K562 (cell line): ENCODE measurements at regions not wholly inside any gene's neighbourhood (a gene's known extent, or its start where the extent isn't known, plus 50 kb on each side); places are given as distances from the start of the nearest gene placed in this dataset.
"Not testable (repeated sequence)": the region's sequence is repeated elsewhere in the genome, so short reads cannot be mapped to it uniquely, and the experiment has no call there.

Experiments used
- ATAC-seq: fragments of 200-7000 bp; cut with Tn5 transposase; 3 replicates; pipeline ENCODE4 v1.9.1; 2020; ENCODE audit warnings: moderate library complexity
- BruUV-seq: library from RNA; stranded (reverse); fragments of 400-500 nt; replicated peaks from 2 replicates; lab custom pipeline; 2021; lab: Mats Ljungman, UMichigan
- CTCF ChIA-PET: fragments of 300-600 bp; formaldehyde crosslinking; extraction: SDS; loops from one replicate; lab custom pipeline; 2021; ENCODE audit warnings: low intra/inter-chr PET ratio; lab: Yijun Ruan, JAX
- POLR2A ChIA-PET: fragments of 300-600, 350-650 bp; sonication (Branson Sonifier 250); formaldehyde crosslinking; extraction: SDS; loops from one replicate; lab custom pipeline; 2021; ENCODE audit warnings: antibody characterized with exemption, inconsistent platforms; lab: Yijun Ruan, JAX
- DNase-seq, 4 experiments: peaks; one replicate each; pipeline versions ENCODE4 v3.0.0 to v3.0.0-alpha.2; 2011 to 2018; ENCODE audit warnings: low spot score in 3 of 4, mixed read lengths in 3 of 4; ENCODE audit errors: extremely low read depth in 1 of 4
- FAIRE-seq: peaks from 2 replicates; lab custom pipeline; 2011; peaks lifted over from hg19 to GRCh38; lab: Jason Lieb, UNC
- H2AFZ ChIP-seq: 2 replicates; pipeline ENCODE4 v1.6.0; 2011; ENCODE audit warnings: low read depth, low read length, control low read depth, inconsistent platforms
- H3K27ac ChIP-seq: fragments of 200-600 bp; 3 replicates; pipeline ENCODE4 v1.8.0; 2011; ENCODE audit warnings: low read depth, mild to moderate bottlenecking, control low read depth, inconsistent platforms, low read length, moderate library complexity, mixed read lengths; ENCODE audit errors: extremely low read depth
- H3K27me3 ChIP-seq, 2 experiments: fragments of 300-600 bp in 1 of 2; 2 replicates in 1 of 2; 3 replicates in 1 of 2; pipeline versions ENCODE4 v1.6.0 to v1.8.0; 2011; ENCODE audit warnings: inconsistent platforms in 2 of 2, low read length in 2 of 2, mild to moderate bottlenecking in 1 of 2, mixed read lengths in 1 of 2, moderate library complexity in 1 of 2; ENCODE audit not compliant: control insufficient read depth in 2 of 2, insufficient read depth in 2 of 2
- H3K36me3 ChIP-seq: fragments of 300-600 bp; 3 replicates; pipeline ENCODE4 v1.8.0; 2011; ENCODE audit warnings: mild to moderate bottlenecking, low read length, inconsistent platforms; ENCODE audit not compliant: control insufficient read depth, insufficient read depth
- H3K4me1 ChIP-seq, 2 experiments: fragments of 200-600 bp in 1 of 2; replicated peaks in 1 of 2; 2 replicates in 1 of 2; 3 replicates in 1 of 2; pipeline versions ENCODE4 v1.5.1 to v1.8.0; 2011; ENCODE audit warnings: inconsistent platforms in 2 of 2, low read length in 2 of 2, mild to moderate bottlenecking in 1 of 2, mixed read lengths in 1 of 2, moderate library complexity in 1 of 2; ENCODE audit not compliant: control insufficient read depth in 2 of 2, insufficient read depth in 2 of 2
- H3K4me2 ChIP-seq: 2 replicates; pipeline ENCODE4 v1.6.1; 2011; ENCODE audit warnings: low read length, control low read depth, inconsistent platforms, mixed read lengths; ENCODE audit not compliant: insufficient read depth
- H3K4me3 ChIP-seq: fragments of 200-600 bp; sonication (generic), shearing (Covaris generic); 2 replicates; pipeline ENCODE4 v1.5.1; 2016; ENCODE audit warnings: control low read depth, inconsistent platforms
- H3K79me2 ChIP-seq: fragments of 200-600 bp; 3 replicates; pipeline ENCODE4 v1.8.0; 2011; ENCODE audit warnings: low read length, inconsistent platforms; ENCODE audit not compliant: control insufficient read depth, insufficient read depth
- H3K9ac ChIP-seq, 2 experiments: 2 replicates each; pipeline versions ENCODE4 v1.6.0 to v1.6.1; 2011; ENCODE audit warnings: low read depth in 2 of 2, low read length in 2 of 2, control low read depth in 1 of 2, inconsistent platforms in 1 of 2, mild to moderate bottlenecking in 1 of 2, mixed read lengths in 1 of 2; ENCODE audit not compliant: insufficient read depth in 1 of 2
- H3K9me1 ChIP-seq: one replicate; pipeline ENCODE4 v1.6.0; 2011; ENCODE audit warnings: inconsistent platforms, mild to moderate bottlenecking, low read length, moderate library complexity; ENCODE audit not compliant: control insufficient read depth, insufficient read depth
- H3K9me3 ChIP-seq: replicated peaks from 2 replicates; pipeline ENCODE4 v1.5.1; 2011; ENCODE audit warnings: low read depth, low read length, inconsistent platforms; ENCODE audit not compliant: control insufficient read depth, insufficient read depth
- H4K20me1 ChIP-seq: replicated peaks from 2 replicates; pipeline ENCODE4 v1.6.1; 2011; ENCODE audit warnings: low read length, inconsistent platforms, mixed read lengths; ENCODE audit not compliant: control insufficient read depth, insufficient read depth
- C11orf30 ChIP-seq: fragments of 450-650 bp; IDR thresholded peaks from 2 replicates; pipeline ENCODE4 v1.6.1; 2016; ENCODE audit warnings: low read depth, mild to moderate bottlenecking
- MAFG ChIP-seq: fragments of 450-650 bp; conservative IDR thresholded peaks from 2 replicates; pipeline ENCODE4 v1.6.1; 2016; ENCODE audit warnings: missing genetic modification characterization, missing compliant biosample characterization
- NFE2 ChIP-seq: IDR thresholded peaks from 2 replicates; pipeline ENCODE4 v1.6.1; 2014; ENCODE audit warnings: antibody characterized with exemption, low read depth
- OTX1 ChIP-seq: fragments of 450-650 bp; formaldehyde crosslinking; IDR thresholded peaks from 2 replicates; pipeline ENCODE4 v1.4.0; 2022; ENCODE audit warnings: mild to moderate bottlenecking
- RBFOX2 ChIP-seq: fragments of 200-400 bp; formaldehyde crosslinking; IDR thresholded peaks from 2 replicates; pipeline ENCODE4 v1.6.1; 2017; ENCODE audit warnings: low read depth, mild to moderate bottlenecking, low read length, moderate library complexity
- ZNF316 ChIP-seq: fragments of 450-650 bp; IDR thresholded peaks from 2 replicates; pipeline ENCODE4 v1.6.1; 2016
- WGBS: fragments of 100-300 bp; shearing (Covaris generic); methylation state at CpG from one replicate; pipeline ENCODE4 v1.1.6; 2016; ENCODE audit warnings: low coverage, mixed read lengths; ENCODE audit not compliant: insufficient coverage; ENCODE audit errors: missing lambda C conversion rate; 5-methylcytosine and 5-hydroxymethylcytosine counted together
- in situ Hi-C: fragments of 300-500 bp; cut with MboI; formaldehyde crosslinking; loops from 4 replicates; pipeline ENCODE4 v1.15.0; 2018; ENCODE audit warnings: inconsistent platforms, mixed read lengths
- intact Hi-C: fragments of 100-400 bp; cut with micrococcal nuclease; formaldehyde crosslinking; loops from 2 replicates; pipeline ENCODE4 v1.14.2; 2022
- TF ChIP-seq, protein P1 (sequence below): IDR thresholded peaks from 2 replicates; pipeline ENCODE4 v1.6.1; 2016; ENCODE audit warnings: missing genetic modification characterization, missing compliant biosample characterization
- TF ChIP-seq, protein P2 (sequence below): fragments of 450-650 bp; formaldehyde crosslinking; conservative IDR thresholded peaks from 2 replicates; pipeline ENCODE4 v1.4.0; 2022; ENCODE audit warnings: mild to moderate bottlenecking, missing genetic modification characterization
- TF ChIP-seq, protein P3 (sequence below): fragments of 450-650 bp; formaldehyde crosslinking; IDR thresholded peaks from 2 replicates; pipeline ENCODE4 v1.4.0; 2022; ENCODE audit warnings: missing genetic modification characterization

DNA sequence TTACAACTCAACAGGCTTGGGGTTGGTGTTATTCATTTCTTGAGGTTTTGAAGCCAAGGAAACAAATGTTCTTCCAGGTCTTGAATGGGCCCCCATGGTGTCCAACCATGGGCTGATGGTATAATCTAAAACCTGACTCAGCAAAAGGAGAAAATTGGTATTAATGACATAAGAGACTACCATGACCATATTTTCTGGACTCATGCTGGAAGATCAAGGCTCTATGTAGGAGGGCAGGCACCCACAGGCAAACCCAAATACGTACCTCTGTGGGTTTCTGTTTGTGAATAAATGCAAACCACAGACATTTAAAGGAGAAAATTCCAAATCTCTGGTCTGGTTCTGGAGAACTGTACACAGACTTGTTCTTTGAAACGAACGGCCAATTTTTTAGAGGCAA, 135.1 kb upstream of the VOPP1 start:
- intact Hi-C loops, H3K9me1 ChIP-seq, H3K9me3 ChIP-seq, H3K27me3 ChIP-seq, H3K79me2 ChIP-seq, H2AFZ ChIP-seq, H3K27ac ChIP-seq, POLR2A ChIA-PET, H3K9ac ChIP-seq, H4K20me1 ChIP-seq, BruUV-seq, H3K4me3 ChIP-seq, CTCF ChIA-PET, H3K4me1 ChIP-seq, in situ Hi-C loops, DNase-seq, H3K4me2 ChIP-seq, H3K36me3 ChIP-seq: not testable (repeated sequence)
- ATAC-seq: peak; percentile 36; the same call in 2 of the 3 replicates
- WGBS: 6% methylated on average over 1 of the region's 3 CpGs
- peak; percentile 79 for FAIRE-seq
- peak; percentile 65; the same call in 1 of the 2 replicates for TF ChIP-seq C11orf30
- peak; percentile 71; the same call in 1 of the 2 replicates for TF ChIP-seq ZNF316
- peak; percentile 32; the same call in 1 of the 2 replicates for TF ChIP-seq RBFOX2
- 0 out of 2 replicates have a peak, but pooled peaks have one; percentile 6 for TF ChIP-seq NFE2
- peak; percentile 71 for TF ChIP-seq MAFG (tag)

DNA sequence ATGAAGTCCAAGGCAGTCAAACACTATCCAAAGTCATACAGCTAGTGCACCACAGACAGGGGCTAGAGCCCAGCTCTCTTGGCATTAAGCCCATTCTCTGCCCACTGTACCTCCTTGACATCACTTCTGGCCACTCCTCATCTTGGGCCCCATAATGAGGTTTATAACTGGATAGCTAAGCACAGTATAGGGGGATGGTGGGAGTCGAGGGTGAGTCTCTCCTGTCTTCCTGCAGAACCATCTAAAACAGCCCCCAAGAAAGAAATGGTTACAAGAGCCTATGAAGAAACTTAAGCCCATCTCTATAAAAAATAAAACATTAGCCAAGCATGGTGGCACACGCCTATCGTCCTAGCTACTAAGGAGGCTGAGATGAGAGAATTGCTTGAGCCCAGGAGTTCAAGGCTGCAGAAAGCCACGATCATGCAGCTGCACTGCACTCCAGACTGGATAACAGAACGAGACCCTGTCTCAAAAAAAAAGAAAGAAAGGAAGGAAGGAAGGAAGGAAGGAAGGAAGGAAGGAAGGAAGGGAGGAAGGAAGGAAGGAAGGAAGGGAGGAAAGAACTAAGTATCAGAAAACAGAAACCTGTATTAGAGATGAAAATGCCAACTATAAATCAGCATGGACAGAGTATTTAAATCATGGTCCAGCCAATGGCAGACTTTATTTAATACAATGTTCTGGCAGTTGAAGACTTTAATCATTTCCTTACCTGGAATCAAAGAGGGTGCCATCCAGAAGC, 134.3 kb upstream of the VOPP1 start:
- in situ Hi-C loops, H3K9me1 ChIP-seq, POLR2A ChIA-PET, H2AFZ ChIP-seq, intact Hi-C loops, H3K4me3 ChIP-seq, H3K4me1 ChIP-seq, H3K4me2 ChIP-seq, H3K27ac ChIP-seq, H4K20me1 ChIP-seq, H3K9ac ChIP-seq, H3K9me3 ChIP-seq, BruUV-seq, H3K27me3 ChIP-seq, H3K79me2 ChIP-seq, DNase-seq, CTCF ChIA-PET, H3K36me3 ChIP-seq, FAIRE-seq: not testable (repeated sequence)
- 25% methylated on average over 5 of the region's 5 CpGs for WGBS
- ATAC-seq: peak; percentile 54
- TF ChIP-seq, protein P1, sequence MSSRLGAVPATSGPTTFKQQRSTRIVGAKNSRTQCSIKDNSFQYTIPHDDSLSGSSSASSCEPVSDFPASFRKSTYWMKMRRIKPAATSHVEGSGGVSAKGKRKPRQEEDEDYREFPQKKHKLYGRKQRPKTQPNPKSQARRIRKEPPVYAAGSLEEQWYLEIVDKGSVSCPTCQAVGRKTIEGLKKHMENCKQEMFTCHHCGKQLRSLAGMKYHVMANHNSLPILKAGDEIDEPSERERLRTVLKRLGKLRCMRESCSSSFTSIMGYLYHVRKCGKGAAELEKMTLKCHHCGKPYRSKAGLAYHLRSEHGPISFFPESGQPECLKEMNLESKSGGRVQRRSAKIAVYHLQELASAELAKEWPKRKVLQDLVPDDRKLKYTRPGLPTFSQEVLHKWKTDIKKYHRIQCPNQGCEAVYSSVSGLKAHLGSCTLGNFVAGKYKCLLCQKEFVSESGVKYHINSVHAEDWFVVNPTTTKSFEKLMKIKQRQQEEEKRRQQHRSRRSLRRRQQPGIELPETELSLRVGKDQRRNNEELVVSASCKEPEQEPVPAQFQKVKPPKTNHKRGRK (tag): peak; percentile 42; the same call in 1 of the 2 replicates
- TF ChIP-seq, protein P2, sequence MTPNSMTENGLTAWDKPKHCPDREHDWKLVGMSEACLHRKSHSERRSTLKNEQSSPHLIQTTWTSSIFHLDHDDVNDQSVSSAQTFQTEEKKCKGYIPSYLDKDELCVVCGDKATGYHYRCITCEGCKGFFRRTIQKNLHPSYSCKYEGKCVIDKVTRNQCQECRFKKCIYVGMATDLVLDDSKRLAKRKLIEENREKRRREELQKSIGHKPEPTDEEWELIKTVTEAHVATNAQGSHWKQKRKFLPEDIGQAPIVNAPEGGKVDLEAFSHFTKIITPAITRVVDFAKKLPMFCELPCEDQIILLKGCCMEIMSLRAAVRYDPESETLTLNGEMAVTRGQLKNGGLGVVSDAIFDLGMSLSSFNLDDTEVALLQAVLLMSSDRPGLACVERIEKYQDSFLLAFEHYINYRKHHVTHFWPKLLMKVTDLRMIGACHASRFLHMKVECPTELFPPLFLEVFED: 0 out of 2 replicates have a peak, but pooled peaks have one; percentile 44
- TF ChIP-seq, protein P3, sequence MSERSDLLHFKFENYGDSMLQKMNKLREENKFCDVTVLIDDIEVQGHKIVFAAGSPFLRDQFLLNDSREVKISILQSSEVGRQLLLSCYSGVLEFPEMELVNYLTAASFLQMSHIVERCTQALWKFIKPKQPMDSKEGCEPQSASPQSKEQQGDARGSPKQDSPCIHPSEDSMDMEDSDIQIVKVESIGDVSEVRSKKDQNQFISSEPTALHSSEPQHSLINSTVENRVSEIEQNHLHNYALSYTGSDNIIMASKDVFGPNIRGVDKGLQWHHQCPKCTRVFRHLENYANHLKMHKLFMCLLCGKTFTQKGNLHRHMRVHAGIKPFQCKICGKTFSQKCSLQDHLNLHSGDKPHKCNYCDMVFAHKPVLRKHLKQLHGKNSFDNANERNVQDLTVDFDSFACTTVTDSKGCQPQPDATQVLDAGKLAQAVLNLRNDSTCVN (CRISPR knock-in tag): 0 out of 2 replicates have a peak, but pooled peaks have one; percentile 49
- TF ChIP-seq OTX1 (CRISPR knock-in tag): 0 out of 2 replicates have a peak, but pooled peaks have one; percentile 41
